ENCODE measurements at regions not wholly inside any gene's neighbourhood (a gene's known extent, or its start where the extent isn't known, plus 50 kb on each side); places are given as distances from the start of the nearest gene placed in this dataset.

DNA sequence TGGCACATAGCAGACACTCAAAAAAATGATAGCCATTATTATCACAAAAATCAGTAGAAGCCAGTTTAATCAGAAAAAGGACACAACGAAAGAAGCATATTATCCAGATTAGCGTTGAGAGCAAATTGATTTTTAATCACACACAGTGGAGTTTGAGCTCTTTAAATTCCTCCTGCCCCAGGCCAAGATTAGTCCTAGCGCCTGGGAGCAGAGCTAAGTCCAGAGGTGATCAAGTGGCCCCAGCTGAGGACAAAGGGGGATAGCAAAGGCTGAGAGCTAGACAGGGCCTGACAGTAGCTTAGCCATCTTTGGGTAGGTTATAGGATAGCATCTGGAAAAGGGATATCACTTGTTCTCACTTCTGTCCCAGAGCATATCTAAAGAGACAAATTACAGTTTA lies 133.6 kb downstream of the NXPE2 start (continued):
- TF ChIP-seq, protein P1, sequence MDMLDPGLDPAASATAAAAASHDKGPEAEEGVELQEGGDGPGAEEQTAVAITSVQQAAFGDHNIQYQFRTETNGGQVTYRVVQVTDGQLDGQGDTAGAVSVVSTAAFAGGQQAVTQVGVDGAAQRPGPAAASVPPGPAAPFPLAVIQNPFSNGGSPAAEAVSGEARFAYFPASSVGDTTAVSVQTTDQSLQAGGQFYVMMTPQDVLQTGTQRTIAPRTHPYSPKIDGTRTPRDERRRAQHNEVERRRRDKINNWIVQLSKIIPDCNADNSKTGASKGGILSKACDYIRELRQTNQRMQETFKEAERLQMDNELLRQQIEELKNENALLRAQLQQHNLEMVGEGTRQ (CRISPR knock-in tag; IDR thresholded peaks at IDR 0.05): no peak
- no peak for TF ChIP-seq GABPB1 (CRISPR knock-in tag; IDR thresholded peaks at IDR 0.05)
- TF ChIP-seq, protein P2, sequence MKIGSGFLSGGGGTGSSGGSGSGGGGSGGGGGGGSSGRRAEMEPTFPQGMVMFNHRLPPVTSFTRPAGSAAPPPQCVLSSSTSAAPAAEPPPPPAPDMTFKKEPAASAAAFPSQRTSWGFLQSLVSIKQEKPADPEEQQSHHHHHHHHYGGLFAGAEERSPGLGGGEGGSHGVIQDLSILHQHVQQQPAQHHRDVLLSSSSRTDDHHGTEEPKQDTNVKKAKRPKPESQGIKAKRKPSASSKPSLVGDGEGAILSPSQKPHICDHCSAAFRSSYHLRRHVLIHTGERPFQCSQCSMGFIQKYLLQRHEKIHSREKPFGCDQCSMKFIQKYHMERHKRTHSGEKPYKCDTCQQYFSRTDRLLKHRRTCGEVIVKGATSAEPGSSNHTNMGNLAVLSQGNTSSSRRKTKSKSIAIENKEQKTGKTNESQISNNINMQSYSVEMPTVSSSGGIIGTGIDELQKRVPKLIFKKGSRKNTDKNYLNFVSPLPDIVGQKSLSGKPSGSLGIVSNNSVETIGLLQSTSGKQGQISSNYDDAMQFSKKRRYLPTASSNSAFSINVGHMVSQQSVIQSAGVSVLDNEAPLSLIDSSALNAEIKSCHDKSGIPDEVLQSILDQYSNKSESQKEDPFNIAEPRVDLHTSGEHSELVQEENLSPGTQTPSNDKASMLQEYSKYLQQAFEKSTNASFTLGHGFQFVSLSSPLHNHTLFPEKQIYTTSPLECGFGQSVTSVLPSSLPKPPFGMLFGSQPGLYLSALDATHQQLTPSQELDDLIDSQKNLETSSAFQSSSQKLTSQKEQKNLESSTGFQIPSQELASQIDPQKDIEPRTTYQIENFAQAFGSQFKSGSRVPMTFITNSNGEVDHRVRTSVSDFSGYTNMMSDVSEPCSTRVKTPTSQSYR (CRISPR knock-in tag; IDR thresholded peaks at IDR 0.05): no peak
- TF ChIP-seq, protein P3, sequence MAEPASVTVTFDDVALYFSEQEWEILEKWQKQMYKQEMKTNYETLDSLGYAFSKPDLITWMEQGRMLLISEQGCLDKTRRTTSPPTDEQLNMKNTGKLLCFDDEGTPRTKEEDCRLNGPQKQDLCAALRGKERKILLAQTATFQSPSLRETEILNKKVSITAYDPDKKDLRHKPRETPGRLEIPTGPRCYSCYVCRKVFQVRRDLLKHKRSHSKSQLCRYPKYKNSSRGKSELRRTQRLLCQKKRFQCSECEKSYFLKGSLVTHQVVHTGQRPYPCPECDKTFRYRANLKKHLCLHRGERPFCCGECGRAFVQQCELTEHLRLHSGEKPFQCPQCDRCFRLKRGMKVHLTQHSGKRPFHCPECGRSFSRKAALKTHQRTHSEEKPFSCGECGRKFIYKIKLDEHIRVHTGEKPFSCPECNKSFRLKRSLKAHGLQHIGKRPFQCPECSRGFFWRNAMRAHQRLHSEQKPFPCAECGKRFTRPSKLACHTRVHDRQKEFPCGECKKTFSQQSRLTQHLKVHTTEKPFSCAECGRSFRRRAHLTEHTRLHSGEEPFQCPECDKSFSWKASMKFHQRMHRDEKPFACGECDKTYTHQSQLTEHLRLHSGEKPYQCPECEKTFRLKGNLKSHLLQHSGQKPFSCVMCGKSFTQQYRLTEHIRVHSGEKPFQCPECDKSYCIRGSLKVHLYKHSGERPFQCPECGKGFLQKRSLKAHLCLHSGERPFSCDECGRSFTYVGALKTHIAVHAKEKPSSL (CRISPR knock-in tag; conservative IDR thresholded peaks at IDR 0.05): no peak
- TF ChIP-seq FOXJ3 (CRISPR knock-in tag; IDR thresholded peaks at IDR 0.05; ENCODE audit: borderline replicate concordance): no peak
- TF ChIP-seq, protein P4, sequence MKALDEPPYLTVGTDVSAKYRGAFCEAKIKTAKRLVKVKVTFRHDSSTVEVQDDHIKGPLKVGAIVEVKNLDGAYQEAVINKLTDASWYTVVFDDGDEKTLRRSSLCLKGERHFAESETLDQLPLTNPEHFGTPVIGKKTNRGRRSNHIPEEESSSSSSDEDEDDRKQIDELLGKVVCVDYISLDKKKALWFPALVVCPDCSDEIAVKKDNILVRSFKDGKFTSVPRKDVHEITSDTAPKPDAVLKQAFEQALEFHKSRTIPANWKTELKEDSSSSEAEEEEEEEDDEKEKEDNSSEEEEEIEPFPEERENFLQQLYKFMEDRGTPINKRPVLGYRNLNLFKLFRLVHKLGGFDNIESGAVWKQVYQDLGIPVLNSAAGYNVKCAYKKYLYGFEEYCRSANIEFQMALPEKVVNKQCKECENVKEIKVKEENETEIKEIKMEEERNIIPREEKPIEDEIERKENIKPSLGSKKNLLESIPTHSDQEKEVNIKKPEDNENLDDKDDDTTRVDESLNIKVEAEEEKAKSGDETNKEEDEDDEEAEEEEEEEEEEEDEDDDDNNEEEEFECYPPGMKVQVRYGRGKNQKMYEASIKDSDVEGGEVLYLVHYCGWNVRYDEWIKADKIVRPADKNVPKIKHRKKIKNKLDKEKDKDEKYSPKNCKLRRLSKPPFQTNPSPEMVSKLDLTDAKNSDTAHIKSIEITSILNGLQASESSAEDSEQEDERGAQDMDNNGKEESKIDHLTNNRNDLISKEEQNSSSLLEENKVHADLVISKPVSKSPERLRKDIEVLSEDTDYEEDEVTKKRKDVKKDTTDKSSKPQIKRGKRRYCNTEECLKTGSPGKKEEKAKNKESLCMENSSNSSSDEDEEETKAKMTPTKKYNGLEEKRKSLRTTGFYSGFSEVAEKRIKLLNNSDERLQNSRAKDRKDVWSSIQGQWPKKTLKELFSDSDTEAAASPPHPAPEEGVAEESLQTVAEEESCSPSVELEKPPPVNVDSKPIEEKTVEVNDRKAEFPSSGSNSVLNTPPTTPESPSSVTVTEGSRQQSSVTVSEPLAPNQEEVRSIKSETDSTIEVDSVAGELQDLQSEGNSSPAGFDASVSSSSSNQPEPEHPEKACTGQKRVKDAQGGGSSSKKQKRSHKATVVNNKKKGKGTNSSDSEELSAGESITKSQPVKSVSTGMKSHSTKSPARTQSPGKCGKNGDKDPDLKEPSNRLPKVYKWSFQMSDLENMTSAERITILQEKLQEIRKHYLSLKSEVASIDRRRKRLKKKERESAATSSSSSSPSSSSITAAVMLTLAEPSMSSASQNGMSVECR (CRISPR knock-in tag; IDR thresholded peaks at IDR 0.05; ENCODE audit: borderline replicate concordance): no peak
- TF ChIP-seq ZNF416 (CRISPR knock-in tag; IDR thresholded peaks at IDR 0.05): no peak
- TF ChIP-seq NFYB (CRISPR knock-in tag; conservative IDR thresholded peaks at IDR 0.05; ENCODE audit: low read depth): no peak
- no peak for TF ChIP-seq MXD4 (CRISPR knock-in tag; IDR thresholded peaks at IDR 0.05; ENCODE audit: borderline replicate concordance)
- TF ChIP-seq, protein P5, sequence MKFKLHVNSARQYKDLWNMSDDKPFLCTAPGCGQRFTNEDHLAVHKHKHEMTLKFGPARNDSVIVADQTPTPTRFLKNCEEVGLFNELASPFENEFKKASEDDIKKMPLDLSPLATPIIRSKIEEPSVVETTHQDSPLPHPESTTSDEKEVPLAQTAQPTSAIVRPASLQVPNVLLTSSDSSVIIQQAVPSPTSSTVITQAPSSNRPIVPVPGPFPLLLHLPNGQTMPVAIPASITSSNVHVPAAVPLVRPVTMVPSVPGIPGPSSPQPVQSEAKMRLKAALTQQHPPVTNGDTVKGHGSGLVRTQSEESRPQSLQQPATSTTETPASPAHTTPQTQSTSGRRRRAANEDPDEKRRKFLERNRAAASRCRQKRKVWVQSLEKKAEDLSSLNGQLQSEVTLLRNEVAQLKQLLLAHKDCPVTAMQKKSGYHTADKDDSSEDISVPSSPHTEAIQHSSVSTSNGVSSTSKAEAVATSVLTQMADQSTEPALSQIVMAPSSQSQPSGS (CRISPR knock-in tag; IDR thresholded peaks at IDR 0.05; ENCODE audit: borderline replicate concordance, low read depth): no peak
- TF ChIP-seq KAT7 (CRISPR knock-in tag; IDR thresholded peaks at IDR 0.05; ENCODE audit: borderline replicate concordance): no peak
- no peak for TF ChIP-seq ZNF138 (CRISPR knock-in tag; conservative IDR thresholded peaks at IDR 0.05)

DNA sequence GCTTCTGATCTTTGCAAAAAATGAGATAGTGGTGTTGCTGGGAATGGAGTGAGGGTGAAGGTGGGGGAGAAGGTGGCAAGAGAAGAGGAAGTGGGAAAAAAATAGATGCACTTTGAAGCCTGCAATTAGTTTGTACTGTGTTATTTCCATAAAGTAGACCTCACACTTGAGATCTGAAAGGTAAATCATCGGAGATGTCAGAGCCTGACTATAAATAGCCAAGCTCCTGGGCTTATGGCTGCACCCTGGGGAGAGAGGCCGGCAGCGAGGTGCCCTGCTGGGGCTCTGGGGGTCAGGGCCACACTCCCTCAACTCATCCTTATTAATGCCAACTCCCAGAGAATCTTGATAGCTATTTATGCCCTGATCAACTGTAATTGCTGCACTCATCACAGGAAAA lies 134.4 kb downstream of the NXPE2 start:
- ChIA-PET CTCF (interaction anchor here (1.3 to 3.1 kb wide), 2 partner anchors 38 to 80 kb away, joined by 3 to 12 read pairs; no protein-coding TSS in a partner anchor), POLR2A (no interaction called here)
- Mint-ChIP-seq H3K27me3 (ENCODE audit: low read depth) (no peaks in the 10 kb centered on the region), H3K27ac (no peak overlapping the region), H3K4me3 (no peak overlapping the region), H3K9me3 (peaks cover 4% of the 10 kb centered on the region), H3K4me1 (peaks cover 11% of the 10 kb centered on the region; the same call in 1 of the 2 replicates), H3K36me3 (no peaks in the 10 kb centered on the region)
- TF ChIP-seq IRF2 (CRISPR knock-in tag; IDR thresholded peaks at IDR 0.05; ENCODE audit: borderline replicate concordance, low read depth) (no peak), CBFB (CRISPR knock-in tag; IDR thresholded peaks at IDR 0.05; ENCODE audit: low read depth) (no peak)
- TF ChIP-seq, protein P5 (CRISPR knock-in tag; IDR thresholded peaks at IDR 0.05; ENCODE audit: borderline replicate concordance, low read depth): no peak
- TF ChIP-seq, protein P6, sequence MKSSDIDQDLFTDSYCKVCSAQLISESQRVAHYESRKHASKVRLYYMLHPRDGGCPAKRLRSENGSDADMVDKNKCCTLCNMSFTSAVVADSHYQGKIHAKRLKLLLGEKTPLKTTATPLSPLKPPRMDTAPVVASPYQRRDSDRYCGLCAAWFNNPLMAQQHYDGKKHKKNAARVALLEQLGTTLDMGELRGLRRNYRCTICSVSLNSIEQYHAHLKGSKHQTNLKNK (CRISPR knock-in tag; IDR thresholded peaks at IDR 0.05): no peak
- ATAC-seq: no peak
- no peak for DNase-seq (ENCODE audit: low spot score)

Data from WTC11 (cell line).